AG04449 (cell line): ENCODE measurements at regions not wholly inside any gene's neighbourhood (a gene's known extent, or its start where the extent isn't known, plus 50 kb on each side); places are given as distances from the start of the nearest gene placed in this dataset.

Experiments
- CTCF ChIA-PET: fragments of 350-600 bp; formaldehyde crosslinking; extraction: SDS; loops from one replicate; lab custom pipeline; 2021; ENCODE audit warnings: antibody characterized with exemption; lab: Yijun Ruan, JAX
- POLR2A ChIA-PET: fragments of 400-600, 350-600 bp; formaldehyde crosslinking; extraction: SDS; loops from one replicate; lab custom pipeline; 2020; ENCODE audit warnings: antibody characterized with exemption, inconsistent platforms; lab: Yijun Ruan, JAX
- DNase-seq: peaks from one replicate; pipeline ENCODE4 v3.0.0-alpha.2; 2010; ENCODE audit warnings: low read depth, low spot score
- H3K4me3 ChIP-seq: 2 replicates; pipeline ENCODE4 v1.5.1; 2011; ENCODE audit warnings: low read depth, mild to moderate bottlenecking, control low read depth, low read length
- CTCF ChIP-seq: IDR thresholded peaks from one replicate; pipeline ENCODE4 v1.5.1; 2011; ENCODE audit warnings: mild to moderate bottlenecking, moderate library complexity, low read length, control low read depth, inconsistent platforms; ENCODE audit not compliant: insufficient read depth; ENCODE audit errors: missing control alignments

DNA sequence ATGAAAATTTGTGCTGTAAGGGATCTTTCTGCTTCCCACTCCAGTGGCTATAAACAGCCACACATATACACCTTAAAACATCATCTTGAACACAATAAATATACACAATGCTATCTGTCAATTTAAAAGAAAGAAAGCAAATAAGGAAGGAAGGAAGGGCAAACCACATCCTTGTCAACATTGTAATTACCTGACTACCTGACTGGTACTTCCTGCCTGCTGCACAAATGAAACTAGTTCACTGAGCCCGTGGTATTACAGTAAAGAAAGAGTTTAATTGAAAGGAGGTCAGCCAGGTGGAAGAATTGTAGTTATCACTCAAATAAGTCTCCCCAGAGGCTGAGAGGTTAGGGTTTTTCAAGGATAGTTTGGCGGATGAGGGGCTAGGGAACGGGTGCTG, 344.4 kb upstream of the ASIC2 start:
- ChIA-PET CTCF (no interaction called here), POLR2A (no interaction called here)
- TF ChIP-seq CTCF: no peak
- no peak for DNase-seq
- H3K4me3 ChIP-seq: no peak overlapping the region

DNA sequence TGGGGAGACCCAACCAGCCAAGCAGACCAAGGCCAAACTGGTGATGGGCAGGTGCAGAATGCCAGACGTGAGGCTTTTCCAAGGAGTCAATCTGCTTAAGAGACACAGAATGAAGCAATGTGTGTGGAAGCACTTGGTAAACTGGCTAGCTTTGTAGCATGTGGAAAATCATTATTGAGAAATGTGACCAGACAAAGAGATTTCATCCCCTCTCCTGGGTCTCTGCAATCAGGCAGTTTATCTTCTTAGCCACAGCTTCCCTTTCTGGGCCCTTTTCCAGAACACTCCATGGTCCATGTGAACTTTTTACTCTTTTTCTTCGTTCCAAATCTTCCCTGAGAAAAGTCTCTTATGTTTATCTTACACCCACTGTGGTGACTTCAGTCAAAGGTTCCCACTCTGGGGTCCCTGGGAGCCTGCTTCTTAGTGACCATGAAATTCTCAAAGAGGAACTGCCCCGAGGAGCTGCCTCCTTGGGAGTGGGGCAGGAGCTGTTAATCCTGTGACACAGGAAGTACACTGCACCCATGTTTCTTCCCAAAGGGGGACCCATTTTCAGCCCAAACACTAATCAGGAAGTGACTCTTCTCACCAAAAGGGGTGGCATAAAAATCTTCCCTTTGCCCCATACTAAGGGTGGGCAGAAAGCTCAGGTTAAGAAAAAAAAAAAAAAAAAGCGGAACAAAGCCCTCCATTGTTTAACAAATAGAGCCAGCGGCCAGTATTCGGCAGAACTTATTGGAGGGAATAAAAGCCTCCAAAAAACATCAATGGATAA, 346.2 kb upstream of the ASIC2 start:
- no peak for TF ChIP-seq CTCF
- ChIA-PET CTCF (no interaction called here), POLR2A (no interaction called here)
- no peak overlapping the region for H3K4me3 ChIP-seq
- DNase-seq: no peak

DNA sequence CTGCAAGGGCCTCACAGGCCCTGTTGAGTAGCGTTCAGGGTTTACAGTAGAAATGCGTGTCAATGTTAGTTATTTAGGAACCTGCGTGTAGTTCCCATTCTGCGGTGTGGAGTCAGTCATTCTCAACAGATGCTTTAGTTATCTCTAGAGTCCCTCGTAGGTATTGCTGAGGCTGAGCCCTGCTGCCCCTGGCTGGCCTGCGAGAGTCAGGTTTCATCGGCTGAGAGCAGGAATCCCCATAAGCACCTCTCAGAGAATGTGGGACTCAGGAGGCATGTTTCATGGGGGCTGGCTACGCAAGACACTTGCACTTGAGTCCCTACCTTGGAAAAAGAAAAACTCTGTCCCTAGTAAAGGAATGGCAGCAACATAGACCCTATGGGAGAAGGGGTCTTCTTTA, 347.5 kb upstream of the ASIC2 start:
- ChIA-PET POLR2A (no interaction called here), CTCF (no interaction called here)
- H3K4me3 ChIP-seq: no peak overlapping the region
- DNase-seq: no peak
- no peak for TF ChIP-seq CTCF

DNA sequence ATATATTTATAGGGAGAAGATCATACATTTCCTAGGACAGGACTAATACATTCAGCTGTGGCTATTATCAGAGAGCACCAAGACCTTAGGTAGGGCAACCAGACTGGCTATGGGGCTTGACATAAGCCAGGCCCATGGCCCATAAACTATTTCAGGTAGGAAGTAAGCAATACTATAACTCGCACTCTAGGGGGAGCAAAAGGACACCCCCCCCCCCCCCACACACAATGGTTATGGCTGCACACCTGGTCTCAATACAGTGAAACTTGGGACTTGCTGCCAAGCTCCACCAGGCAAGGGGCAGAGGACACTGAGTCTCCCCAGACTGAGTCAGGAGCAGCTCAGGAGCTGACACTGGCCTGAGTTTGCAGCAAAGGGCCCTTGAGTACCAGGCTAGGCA, 348.9 kb upstream of the ASIC2 start:
- ChIA-PET POLR2A (no interaction called here), CTCF (no interaction called here)
- no peak for DNase-seq
- H3K4me3 ChIP-seq: no peak overlapping the region
- no peak for TF ChIP-seq CTCF

- no peak for DNase-seq
Measured at GRCh38 chr17:33647956-33648355, 354.9 kb upstream of the ASIC2 start.

GRCh38 chr17:33650304-33650703, 357.2 kb upstream of the ASIC2 start:
- no peak for DNase-seq
- ChIA-PET POLR2A (no interaction called here), CTCF (no interaction called here)
- H3K4me3 ChIP-seq: no peak overlapping the region
- TF ChIP-seq CTCF: no peak

More at GRCh38 chr17:33647956-33648355, 354.9 kb upstream of the ASIC2 start:
- POLR2A ChIA-PET: no interaction called here
- CTCF ChIA-PET: no interaction called here
- H3K4me3 ChIP-seq: no peak overlapping the region
- TF ChIP-seq CTCF: peak; percentile 50
